NCI-H2029 (cell line): ENCODE measurements at regions not wholly inside any gene's neighbourhood (a gene's known extent, or its start where the extent isn't known, plus 50 kb on each side); places are given as distances from the start of the nearest gene placed in this dataset.
"Not testable (repeated sequence)": the region's sequence is repeated elsewhere in the genome, so short reads cannot be mapped to it uniquely, and the experiment has no call there.

Experiments used
- DNase-seq: peaks from one replicate; lab custom pipeline; 2025; lab: John Stamatoyannopoulos, UW

DNA sequence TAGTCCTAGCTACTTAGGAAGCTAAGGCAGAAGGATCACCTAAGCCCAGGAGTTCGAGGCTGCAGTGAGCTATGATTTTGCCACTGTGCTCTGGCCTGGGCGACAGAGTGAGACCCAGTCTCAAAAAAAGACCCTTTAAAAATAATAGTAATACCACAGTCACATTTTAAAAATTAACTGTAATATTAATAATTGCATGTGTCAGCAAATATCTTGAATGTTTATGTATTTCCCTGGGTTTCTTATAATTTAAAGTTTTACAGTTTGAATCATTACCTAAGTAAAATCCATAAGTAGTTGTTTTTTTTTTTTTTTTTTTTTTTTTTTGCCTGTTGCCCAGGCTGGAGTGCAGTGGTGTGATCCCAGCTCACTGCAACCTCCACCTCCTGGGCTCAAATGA lies 69.2 kb downstream of the LYZL2 start:
- DNase-seq: no peak

DNA sequence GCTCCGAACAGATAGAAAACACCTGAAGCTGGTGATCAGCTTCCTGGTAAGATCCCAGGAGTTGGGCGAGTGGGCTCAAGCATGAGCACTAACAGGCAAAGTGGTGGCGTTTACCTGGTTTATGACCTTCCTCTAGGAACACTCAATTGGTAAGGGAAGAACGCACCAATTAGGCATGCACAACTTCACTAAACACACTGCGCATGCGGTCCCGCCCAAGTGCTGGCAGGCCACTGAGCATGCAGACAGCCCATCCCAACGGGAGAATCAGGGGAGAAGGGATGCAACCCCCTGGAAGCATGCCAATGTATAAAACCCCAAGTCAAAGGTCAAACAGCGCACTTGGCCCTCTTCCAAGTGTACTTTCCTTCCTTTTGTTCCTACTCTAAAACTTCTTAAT lies 70.4 kb downstream of the LYZL2 start:
- DNase-seq: peak; percentile 27

DNA sequence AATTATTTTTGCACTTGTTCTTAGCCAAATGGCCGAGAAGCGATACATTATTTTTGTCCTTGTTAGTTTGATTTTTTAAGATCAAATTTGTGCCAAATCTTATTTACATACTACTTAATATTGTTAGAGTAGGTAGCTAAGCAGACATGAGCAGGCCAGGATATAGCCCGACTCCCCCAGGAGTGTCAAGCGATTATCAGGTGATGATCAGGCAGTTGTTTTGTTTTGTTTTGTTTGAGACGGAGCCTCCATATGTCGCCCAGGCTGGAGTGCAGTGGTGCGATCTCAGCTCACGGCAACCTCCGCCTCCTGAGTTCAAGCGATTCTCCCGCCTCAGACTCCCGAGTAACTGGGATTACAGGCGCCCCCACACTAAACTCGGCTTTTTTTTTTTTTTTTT lies 71.1 kb downstream of the LYZL2 start:
- no peak for DNase-seq

DNA sequence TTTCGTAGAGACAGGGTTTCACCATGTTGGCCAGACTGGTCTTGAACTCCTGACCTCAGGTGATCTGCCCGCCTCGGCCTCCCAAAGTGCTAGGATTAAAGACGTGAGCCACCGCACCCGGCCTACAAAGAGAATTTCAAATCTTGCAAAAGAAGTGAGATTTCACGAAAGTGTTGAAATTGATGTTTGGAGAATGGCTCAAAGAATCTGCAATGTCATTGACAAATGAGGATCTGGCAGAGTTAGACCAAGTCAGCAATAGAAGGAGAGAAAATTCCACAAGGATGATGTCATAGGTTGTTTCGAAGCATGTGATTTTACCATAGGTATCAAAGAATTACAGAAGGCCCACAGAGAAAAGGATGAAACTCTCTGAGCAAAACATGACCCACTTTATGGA lies 71.7 kb downstream of the LYZL2 start:
- no peak for DNase-seq

DNA sequence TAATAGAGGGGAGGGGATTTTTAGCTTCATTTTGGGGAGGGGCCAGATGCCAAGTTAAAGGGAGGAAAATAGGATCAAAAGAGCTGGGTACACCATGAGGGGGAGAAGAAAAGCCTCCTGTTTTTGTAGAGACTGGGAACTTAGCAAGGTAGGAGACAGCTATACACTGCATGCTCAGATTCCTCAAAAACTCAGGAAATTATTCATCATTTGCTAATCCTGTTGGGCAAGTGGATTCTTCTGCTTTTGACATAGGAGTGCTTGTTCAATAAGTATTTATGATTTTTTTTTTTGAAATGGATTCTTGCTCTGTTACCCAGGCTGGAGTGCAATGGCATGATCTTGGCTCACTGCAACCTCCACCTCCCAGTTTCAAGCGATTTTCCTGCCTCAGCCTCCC lies 73.4 kb downstream of the LYZL2 start:
- DNase-seq: no peak

DNA sequence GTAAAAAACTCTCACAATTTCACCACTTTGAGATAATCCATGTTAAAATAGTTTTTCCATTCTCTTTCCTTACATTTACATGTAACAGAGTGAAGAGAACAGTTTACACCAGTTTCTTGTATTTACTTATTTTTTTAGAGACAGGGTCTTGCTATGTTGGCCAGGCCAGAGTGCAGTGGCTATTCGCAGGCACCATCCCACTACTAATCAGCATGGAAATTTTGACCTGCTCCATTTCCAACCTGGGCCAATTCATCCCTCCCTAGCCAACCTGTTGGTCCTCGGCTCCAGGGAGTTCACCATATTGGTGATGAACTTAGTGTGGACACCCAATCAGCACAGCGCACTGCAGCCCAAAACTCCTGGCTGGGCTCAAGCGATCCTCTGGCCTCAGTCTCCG lies 74.1 kb downstream of the LYZL2 start:
- no peak for DNase-seq

DNA sequence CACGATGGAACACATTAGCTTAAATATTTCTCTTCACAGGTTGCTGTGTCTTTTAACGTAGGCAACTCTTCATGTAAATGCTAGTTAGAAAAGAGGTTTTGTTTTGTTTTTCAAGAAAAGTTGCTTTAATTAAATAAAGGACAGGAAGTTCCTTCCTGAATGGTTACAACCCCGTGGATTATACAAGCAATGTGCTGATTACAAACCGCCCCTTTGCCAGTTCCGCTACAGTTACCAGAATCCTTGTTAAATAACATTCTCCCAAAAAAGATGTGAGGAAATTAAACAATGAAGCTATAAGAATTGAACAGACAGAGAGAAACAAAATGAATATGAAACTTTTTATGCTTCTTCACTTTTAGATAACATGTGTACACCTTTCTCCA lies 75.1 kb downstream of the LYZL2 start:
- DNase-seq: no peak

DNA sequence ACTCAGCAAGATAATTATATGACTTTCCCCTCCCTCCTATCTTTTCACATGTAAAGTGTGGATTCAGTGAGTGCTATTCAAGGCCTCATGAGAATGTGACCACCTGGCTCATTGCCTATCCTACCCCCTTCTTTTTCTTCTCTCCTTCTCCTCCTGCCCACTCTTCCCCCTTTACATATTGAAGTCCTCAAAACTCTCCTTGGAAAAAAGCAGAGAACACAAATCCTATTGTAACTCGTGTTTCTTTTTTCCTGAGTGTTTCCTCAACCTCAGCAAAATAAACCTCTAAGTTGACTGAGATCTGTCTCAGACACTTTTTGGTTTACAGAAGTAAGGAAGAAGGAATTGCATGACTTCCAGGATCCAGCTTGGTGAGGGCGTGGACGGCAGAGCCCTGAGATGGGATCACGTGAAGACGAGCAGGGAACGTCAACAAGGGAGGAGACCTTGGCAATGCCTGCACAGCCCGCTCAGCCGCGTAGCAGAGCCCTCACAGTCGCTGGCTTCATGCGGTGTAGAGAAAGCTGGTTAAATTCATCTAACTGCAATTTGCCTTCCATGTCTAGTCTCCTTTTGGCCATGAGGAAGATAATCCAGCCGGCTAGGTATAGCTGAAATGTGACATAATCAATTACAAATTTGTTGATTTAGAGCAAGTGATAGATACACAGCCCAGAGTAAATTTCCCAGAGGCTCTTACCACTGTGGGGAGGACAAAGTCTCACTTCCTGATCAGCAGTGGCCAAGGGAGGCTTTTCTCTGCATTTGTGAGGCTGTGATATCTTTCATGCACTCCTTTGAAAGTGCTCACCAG lies 75.7 kb downstream of the LYZL2 start:
- DNase-seq: peak; percentile 57

DNA sequence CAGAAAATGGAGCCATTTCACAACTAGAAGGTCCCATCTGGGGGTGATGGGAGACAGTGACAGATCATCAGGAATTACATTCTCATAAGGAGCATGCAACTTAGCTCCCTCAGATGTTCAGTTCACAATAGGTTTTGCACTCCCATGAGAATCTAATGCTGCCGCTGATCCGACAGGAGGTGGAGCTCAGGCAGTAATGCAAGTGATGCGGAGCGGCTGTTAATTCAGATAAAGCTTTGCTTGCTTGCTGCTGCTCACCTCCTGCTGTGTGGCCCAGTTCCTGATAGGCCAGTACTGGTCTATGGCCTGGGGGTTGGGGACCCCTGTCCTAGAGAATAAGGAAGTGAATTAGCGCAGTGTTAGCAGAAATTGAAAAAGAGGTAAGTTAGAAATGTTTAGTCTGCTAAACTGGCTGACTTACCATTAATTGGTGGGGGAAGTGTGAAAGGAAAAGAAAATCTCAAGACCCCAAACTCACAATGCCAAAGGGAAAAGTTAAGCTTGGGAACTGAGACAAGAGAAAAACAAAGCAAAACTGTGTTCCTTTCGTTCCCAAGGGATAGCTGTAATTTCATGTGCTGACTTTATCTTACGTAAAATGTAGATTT lies 76.4 kb downstream of the LYZL2 start:
- no peak for DNase-seq

DNA sequence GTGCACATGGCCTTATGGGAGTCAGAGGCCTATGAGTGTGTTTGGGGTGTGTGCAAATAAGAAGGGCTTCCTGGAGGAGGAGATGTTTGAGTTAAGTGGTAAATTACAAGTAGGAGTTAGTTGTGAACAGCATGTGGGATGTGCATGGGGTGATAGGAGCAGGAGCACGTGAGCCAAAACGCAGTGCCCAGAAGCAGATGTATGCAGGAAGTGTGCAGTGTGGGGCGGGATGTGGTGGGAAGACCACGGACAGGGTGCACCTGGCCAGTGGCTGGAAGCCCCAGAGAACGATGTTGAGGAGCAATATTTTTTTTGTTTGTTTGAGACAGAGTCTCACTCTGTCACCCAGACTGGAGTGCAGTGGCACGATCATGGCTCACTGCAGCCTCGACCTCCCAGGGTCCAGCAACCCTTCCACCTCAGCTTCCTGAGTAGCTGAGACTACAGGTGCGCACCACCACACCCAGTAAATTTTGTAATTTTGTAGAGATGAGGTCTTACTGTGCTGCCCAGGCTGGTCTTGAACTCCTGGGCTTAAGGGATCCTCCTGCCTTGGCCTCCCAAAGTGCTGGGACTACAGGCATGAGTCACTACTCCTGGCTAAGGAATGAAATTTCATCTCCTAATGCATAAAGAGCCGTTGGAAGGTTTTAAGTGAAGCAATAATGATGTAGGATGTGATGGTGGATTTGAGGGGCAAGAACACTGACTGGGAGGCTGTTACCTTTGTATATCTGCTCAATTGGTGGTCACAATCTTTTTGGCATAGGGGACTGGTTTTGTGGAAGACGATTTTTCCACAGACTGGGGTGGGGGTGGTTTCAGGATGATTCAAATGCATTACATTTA lies 78.4 kb downstream of the LYZL2 start:
- DNase-seq: no peak

DNA sequence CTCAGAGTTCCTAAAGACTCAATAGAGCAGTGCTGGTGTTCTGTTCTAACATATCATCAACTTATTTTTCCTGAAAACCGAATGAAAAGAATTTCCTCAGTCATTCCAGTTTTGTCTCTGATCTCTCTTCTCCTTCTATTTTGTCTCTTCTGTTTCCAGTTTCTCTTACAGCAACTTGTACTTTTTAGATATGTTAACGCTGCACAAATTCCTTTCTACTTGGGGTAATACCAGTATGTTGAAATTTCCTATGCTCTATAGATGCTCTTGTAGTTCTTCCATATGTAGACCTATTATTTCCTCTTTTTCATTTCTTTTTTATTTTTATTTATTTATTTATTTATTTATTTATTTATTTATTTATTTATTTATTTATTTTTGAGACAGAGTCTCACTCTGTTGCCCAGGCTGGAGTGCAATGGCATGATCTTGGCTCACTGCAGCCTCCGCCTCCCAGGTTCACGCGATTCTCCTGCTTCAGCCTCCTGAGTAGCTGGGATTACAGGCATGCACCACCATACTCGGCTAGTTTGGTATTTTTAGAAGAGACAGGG lies 80.3 kb downstream of the LYZL2 start:
- not testable (repeated sequence) for DNase-seq

DNA sequence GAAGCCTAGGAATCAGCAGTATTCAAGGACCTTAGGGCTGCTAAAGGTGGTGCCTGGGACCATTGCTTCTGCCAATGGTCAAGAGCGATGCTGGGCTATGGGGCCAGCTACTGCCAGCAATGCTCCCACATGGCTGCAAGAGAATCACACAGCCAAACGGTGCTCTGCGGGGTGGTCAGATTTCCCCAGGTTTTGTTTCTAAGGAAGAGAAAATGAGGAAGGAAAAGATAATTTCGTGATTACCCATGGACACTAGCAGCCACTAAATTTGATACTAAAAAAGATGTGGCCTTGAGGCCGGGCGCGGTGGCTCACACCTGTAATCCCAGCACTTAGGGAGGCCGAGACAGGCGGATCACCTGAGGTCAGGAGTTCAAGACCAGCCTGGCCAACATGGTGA lies 83.0 kb downstream of the LYZL2 start:
- no peak for DNase-seq

DNA sequence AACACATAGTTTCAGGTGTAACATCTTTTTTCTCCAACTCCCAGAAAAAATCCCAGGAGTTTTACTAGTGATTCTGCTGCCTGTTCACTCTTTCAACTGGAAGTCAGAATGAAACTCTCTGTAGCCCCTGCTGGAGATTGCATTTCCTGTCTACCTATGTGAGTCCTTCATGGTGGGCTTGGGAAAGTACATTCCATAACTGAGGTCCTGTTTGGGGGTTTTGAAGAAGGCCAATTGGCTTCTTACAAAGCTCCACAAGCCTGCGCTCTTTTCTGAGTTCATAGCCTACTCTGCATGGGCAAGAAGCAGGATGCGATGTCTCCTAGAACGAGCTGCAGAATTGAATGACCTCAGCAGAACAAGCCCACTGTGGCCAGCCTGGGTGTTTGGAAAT lies 86.7 kb downstream of the LYZL2 start:
- DNase-seq: no peak

DNA sequence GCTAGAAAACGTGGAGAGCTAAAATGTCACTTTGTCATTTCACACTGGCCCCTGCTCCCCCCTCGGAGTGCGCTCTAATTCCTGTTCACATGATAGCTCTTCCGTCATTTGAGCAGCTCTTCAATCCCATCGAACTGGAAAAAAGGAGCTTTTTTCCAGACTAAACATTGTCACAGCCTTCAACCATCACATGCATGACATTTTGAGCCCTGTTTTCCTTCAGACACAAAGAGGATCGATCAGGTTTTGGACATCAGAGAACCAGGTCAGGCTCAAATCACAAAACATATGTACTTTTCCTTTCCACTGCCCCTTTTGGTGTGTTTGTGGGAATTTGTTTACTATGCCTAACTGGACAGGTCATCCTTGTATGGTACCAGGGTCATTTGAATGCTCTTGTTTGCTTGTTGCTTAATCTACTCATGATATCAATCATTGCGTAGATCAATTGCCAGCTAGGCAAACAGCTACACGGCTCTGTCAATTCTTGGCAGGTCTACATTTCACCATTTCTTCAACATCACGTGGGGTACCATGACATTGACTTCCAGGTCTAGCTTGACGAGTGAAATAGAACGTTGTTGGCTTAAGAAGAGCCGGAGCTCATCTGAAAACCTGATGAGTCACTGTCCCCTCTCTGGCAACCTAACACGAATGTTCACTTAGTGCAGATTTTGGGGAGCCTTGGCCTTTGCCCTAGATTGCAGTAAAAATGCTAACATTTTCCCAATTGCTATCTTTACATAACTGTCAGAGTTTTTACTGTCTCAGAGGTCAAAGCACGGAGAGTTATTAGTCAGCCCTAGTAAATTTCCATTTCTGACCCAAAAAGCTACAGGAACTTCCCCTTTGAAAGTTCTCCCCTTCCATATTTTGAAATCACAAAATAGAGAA lies 87.3 kb downstream of the LYZL2 start:
- DNase-seq: peak; percentile 3

DNA sequence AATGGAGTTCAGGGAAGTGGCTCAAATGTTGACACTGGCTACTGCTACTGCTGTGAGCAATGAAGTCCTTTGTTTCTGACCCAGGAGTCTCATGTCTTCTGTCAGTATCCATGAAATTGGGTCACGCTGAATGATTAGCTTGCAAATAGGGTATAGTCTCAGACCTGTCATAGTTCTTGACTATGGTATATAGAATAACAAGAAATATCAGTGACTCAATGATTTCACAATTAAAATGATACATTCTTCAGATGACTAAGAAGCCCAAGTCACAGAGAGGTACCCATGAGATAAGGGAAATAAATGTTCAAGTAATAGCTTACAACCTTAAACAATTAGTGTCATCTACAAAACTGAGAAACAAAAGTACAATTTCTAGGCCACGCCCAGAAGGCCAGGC lies 89.3 kb downstream of the LYZL2 start:
- no peak for DNase-seq

DNA sequence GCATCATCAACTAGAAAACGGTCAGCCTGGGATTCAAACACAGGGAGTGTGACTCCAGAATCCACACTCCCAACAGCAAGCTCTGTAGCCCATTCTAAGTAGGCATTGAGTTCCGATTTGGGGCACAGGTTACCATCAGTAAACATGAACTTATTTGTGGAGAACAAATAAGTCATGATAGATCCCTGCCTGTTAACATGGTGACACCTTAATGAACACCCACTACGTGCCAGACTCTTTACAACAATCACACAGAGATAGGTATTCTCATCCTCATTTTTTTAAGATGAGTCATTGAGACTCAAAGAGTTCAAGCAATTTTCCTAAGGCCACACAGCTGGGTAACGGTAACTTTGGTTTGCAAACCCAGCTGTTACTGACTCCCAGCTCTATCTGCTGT lies 91.5 kb downstream of the LYZL2 start:
- DNase-seq: no peak

DNA sequence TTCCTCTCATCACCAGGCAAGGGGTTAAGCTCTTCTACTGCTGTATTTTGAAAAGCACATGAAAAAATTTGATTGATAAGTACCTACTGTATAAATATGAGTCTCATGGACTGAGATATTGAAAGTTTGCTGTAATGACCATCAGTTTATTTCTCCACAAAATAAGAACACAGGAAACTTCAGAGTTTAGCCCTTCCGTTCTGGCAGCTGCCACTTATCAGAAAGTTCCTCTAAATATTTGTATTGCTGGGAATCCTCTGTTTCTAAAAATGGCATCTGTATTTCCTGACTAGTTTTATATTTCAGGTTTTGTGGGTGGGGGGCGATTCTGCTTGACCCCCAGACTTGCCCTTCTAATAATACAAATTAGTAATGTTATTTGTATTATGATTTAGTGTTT lies 92.0 kb downstream of the LYZL2 start:
- DNase-seq: no peak

DNA sequence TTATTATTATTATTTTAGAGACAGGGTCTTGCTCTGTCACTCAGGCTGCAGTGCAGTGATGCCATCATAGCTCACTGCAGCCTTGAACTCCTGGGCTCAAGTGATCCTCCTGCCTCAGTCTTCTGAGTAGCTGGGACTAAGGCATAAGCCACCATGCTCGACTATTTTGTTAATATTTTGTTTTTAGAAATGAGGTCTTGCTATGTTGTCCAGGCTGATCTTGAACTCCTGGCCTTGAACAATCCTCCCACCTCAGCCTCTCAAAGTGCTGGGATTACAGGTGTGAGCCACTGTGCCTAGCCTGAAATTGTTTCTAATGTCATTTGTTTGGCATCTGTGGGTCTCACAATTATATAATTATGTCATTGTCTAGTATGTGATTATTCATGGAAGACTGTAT lies 92.4 kb downstream of the LYZL2 start:
- DNase-seq: not testable (repeated sequence)

DNA sequence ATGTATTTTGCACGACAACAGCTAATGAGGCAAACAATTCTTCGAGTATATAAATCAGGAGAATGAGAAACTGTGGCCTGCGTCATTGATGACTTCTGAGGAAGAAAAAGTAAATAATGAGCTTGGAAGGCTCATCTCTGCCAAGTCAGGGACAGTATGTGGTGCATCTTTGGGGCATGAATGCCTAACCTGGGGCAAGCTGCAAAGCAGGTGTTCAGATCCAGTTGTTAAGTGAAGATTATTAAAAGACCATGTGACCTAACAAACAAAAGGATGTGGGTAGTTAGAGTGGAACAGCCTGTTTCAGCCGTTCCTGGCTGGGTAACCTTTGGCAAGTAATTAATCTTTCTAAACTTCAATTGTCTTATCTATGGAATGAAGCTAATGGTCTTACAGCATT lies 93.0 kb downstream of the LYZL2 start:
- no peak for DNase-seq

DNA sequence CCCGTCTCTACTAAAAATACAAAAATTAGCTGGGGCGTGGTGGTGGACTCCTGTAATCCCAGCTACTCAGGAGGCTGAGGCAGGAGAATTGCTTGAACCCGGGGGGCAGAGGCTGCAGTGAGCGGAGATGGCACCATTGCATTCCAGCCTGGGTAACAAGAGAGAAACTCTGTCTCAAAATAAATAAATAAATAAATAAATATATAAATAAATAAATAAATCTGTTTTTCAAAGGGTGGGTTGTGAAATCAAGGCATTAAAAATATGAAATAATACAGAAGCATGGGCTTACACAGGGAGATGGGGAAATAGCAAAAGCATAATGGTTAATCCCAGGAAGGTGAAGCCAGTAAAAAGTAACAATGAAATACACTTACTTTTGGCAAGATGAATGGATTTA lies 93.9 kb downstream of the LYZL2 start:
- no peak for DNase-seq

DNA sequence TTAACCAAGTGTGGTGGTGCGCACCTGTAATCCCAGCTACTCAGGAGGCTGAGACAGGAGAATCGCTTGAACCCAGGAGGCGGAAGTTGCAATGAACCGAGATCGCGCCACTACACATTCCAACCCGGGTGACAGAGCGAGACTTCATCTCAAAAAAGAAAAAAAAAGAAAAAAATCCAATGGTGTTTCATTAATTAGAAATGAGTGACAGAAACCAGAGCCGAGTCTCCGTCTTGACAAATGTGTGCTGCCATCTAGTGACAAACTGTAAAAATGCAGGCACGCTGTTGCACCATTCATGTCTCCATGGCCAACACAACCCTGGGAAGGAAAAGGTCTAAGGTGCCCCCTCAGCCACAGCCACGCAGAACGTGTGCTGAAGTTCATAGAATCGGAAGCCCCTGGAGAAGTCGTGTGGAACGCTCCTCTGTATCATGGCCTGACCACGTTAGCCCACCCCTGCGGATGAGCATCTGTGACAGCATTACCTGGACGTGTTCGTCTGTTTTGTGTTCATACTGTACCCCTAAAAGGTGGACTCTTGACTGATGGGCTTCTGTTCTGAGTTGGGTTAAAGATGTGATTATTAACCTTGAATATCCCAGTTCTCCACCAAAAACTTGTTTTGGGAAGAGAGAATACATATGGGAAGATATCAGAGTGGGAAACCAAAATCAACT lies 94.9 kb downstream of the LYZL2 start:
- DNase-seq: peak; percentile 12
